ENCODE measurements at regions not wholly inside any gene's neighbourhood (a gene's known extent, or its start where the extent isn't known, plus 50 kb on each side); places are given as distances from the start of the nearest gene placed in this dataset.

- TF ChIP-seq CTCF (IDR thresholded peaks at IDR 0.05) (no peak), POLR2AphosphoS5 (IDR thresholded peaks at IDR 0.05) (no peak)
Observed at GRCh38 chr16:73526011-73526804, 478.3 kb upstream of the ZFHX3 start.
